AG09309 (cell line): ENCODE measurements at regions not wholly inside any gene's neighbourhood (a gene's known extent, or its start where the extent isn't known, plus 50 kb on each side); places are given as distances from the start of the nearest gene placed in this dataset.
A peak's percentile ranks its signal among the peaks of the same experiment; 100 is the strongest.

Source experiments
- DNase-seq: peaks from one replicate; pipeline ENCODE4 v3.0.0-alpha.2; 2010; ENCODE audit warnings: low read depth
- H3K4me3 ChIP-seq: 2 replicates; pipeline ENCODE4 v1.5.1; 2011; ENCODE audit warnings: mild to moderate bottlenecking, low read depth, low read length, moderate library complexity; ENCODE audit not compliant: control insufficient read depth
- TF ChIP-seq, protein P1 (sequence below): IDR thresholded peaks from 2 replicates; pipeline ENCODE4 v1.5.1; 2011; ENCODE audit warnings: mild to moderate bottlenecking, low read depth, low read length, inconsistent platforms; ENCODE audit not compliant: insufficient read depth, control insufficient read depth; ENCODE audit errors: missing control alignments

DNA sequence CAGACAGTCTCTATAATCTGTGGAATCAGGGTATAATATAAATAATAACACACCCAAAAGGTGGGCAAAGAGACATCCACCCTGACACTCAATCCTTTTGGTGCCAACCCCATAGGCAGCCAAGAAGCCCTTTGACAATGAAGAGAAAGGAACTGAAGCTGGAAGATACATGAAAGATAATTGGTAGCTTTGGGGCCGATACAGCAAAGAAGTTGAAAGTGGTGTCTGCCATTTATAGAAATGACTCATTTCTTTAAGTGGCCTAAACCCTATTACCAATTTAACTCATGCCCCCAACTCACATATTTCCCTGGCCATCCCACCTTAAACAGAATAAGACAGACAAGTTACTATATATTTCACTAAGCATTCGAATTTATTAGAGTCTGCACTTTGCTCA lies 167.0 kb downstream of the ZC3H11B start:
- DNase-seq, result no peak
- TF ChIP-seq, protein P1, sequence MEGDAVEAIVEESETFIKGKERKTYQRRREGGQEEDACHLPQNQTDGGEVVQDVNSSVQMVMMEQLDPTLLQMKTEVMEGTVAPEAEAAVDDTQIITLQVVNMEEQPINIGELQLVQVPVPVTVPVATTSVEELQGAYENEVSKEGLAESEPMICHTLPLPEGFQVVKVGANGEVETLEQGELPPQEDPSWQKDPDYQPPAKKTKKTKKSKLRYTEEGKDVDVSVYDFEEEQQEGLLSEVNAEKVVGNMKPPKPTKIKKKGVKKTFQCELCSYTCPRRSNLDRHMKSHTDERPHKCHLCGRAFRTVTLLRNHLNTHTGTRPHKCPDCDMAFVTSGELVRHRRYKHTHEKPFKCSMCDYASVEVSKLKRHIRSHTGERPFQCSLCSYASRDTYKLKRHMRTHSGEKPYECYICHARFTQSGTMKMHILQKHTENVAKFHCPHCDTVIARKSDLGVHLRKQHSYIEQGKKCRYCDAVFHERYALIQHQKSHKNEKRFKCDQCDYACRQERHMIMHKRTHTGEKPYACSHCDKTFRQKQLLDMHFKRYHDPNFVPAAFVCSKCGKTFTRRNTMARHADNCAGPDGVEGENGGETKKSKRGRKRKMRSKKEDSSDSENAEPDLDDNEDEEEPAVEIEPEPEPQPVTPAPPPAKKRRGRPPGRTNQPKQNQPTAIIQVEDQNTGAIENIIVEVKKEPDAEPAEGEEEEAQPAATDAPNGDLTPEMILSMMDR, result no peak
- H3K4me3 ChIP-seq, result no peak overlapping the region

DNA sequence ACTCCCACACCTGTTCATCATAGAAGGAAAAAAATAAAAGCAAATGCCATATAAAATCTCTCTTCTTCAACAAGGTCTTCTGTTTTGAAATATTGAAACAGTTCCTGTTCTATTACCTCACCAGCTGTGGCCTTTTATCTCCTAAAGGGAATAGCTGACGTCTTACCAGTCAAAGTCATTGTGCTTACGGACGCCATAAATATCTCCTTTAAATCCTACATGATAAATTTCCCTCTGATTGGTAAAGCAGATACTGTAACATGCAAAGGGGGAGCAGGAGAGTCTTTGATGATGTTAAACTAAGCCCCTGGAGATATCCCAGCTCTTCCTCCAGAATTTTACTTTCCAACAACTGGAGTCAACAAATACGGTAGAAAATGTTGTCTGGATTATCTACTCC lies 168.4 kb downstream of the ZC3H11B start:
- no peak for DNase-seq
- TF ChIP-seq, protein P1, result no peak
- H3K4me3 ChIP-seq, result no peak overlapping the region

DNA sequence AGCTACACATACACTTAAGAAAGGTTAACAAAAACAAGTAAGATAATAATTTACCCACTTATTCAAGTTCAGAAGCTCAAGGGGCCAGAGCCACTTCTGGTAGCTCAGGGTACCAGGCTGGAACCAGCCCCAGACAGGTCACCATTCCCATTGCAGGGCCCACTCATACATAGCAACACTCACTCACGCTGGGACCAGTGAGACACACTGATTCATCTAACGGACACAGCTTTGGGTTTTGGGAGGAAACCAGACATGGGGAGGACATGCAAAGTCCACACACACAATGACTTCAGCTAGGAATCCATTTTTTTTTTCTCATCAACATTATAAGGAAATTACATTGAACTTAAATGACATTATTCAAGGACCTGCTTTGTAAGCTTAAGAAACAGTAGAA lies 169.1 kb downstream of the ZC3H11B start:
- H3K4me3 ChIP-seq, result no peak overlapping the region
- DNase-seq, result no peak
- TF ChIP-seq, protein P1, result no peak

DNA sequence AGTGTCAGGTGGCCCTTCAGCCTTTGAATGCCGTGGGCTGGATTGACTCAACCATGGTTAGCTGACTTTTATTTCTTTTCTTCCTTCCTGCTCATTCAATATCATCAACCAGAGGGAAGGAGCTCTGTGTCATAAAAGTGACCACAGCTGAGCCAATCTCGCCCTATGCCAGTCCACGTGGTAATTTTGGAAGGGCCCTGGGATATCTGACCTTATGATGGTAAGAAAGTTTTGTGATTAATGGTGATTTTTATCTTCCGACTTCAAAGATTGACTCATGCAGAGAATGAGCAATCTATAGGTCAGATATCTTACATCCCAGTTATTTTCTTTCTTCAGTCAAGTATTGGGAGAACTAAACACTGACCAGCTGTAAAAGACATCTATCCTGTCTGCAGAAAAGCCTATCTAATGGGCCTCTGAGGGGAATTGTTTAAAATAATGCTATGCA lies 170.3 kb downstream of the ZC3H11B start:
- H3K4me3 ChIP-seq, result no peak overlapping the region
- TF ChIP-seq, protein P1, result no peak
- DNase-seq, result peak; percentile 56

DNA sequence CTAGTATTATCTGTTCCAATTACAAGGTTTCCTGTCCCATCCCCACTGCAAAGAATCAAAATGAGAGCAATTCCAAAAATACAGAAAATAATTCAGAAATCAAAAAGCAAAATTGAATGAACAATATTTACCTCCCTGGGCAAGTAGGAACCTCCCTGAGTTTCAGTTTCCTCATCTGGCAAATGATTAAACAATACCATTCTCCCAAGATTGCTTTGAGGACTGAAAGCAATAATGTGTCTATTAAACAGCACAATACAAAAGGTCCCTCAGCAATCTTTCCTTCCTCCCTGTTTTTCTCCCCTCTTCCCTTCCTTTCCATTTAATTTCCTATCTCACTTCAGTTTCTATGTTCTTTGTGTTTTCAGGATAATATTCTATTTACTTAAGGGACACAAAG lies 171.0 kb downstream of the ZC3H11B start:
- no peak for DNase-seq
- TF ChIP-seq, protein P1, result no peak
- no peak overlapping the region for H3K4me3 ChIP-seq

DNA sequence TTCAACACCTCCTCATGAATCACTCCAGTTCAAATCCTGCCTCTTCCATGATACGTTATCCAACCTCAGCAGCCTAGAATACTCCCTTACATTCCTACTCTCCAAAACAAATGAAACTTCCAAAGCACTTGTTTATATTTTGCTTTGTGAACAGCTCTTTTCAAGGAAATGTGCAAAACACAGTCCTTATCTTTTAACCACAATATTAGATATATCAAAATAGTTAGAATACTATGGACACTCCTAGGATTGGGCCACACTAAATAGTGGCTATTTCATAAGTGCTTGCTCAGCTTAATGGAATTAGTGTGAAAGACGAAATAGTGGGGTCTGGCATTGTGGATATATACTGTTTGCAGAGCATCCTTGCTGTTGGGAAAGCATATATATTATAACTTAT lies 173.5 kb downstream of the ZC3H11B start:
- no peak overlapping the region for H3K4me3 ChIP-seq
- TF ChIP-seq, protein P1, result no peak
- DNase-seq, result no peak

DNA sequence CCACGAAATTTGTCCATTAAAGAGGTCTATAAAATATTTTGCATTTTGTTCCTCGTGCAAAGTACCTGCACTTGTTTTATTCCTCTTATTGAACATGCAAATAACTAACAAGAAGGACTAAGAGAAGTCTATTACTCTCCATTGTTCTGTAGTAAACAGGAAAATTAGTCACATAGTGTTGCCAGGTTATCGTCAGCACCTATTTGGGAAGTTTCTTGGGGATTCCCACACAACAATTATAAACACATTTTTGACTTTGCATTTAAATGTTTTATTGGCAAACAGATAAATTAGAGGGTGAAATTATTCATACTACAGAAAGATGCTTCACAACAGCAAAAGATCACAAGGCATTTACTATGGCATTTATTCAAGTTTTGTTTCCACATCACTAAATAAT lies 174.5 kb downstream of the ZC3H11B start:
- H3K4me3 ChIP-seq, result no peak overlapping the region
- TF ChIP-seq, protein P1, result no peak
- DNase-seq, result no peak
